Peyer's patch (tissue), 4 donors: ENCODE measurements at regions not wholly inside any gene's neighbourhood (a gene's known extent, or its start where the extent isn't known, plus 50 kb on each side); places are given as distances from the start of the nearest gene placed in this dataset.

Experiments used
- CTCF ChIP-seq, 6 experiments: fragments of 450-650 bp in 4 of 6; fragments of 200-600 bp in 2 of 6; sonication (generic) in 1 of 6; IDR thresholded peaks; one replicate each; pipeline ENCODE4 v1.5.1; 2017 to 2019; ENCODE audit warnings: antibody characterized with exemption in 6 of 6, mild to moderate bottlenecking in 3 of 6, moderate library complexity in 1 of 6
- POLR2A ChIP-seq, 2 donors: fragments of 450-650 bp; IDR thresholded peaks; one replicate each; pipeline ENCODE4 v1.5.1; 2017; ENCODE audit warnings: antibody characterized with exemption in 2 of 2, mild to moderate bottlenecking in 2 of 2, moderate library complexity in 2 of 2

GRCh38 chr4:107366900-107367299 is 330.8 kb upstream of the DKK2 start:
- TF ChIP-seq POLR2A (IDR thresholded peaks at IDR 0.05) (no peak), CTCF (IDR thresholded peaks at IDR 0.05) (no peak)
